B cell (primary cell): ENCODE measurements at regions not wholly inside any gene's neighbourhood (a gene's known extent, or its start where the extent isn't known, plus 50 kb on each side); places are given as distances from the start of the nearest gene placed in this dataset.

Experiments used
- ATAC-seq: fragments of 200-7000 bp; cut with Tn5 transposase; one replicate; pipeline ENCODE4 v1.10.0; 2021; ENCODE audit warnings: low read depth, mild to moderate bottlenecking, moderate number of reproducible peaks, moderate library complexity
- CTCF ChIA-PET: fragments of 350-600 bp; sonication (Branson Sonifier 250); formaldehyde crosslinking; loops from one replicate; lab custom pipeline; 2021; ENCODE audit warnings: antibody characterized with exemption, inconsistent platforms; lab: Charles Lee
- POLR2A ChIA-PET: fragments of 350-600 bp; sonication (Branson Sonifier 250); formaldehyde crosslinking; loops from one replicate; lab custom pipeline; 2021; ENCODE audit warnings: antibody characterized with exemption; lab: Charles Lee
- DNase-seq: peaks from one replicate; pipeline ENCODE4 v3.0.0; 2013
- H2AFZ ChIP-seq: 2 replicates; pipeline ENCODE4 v1.6.1; 2012; ENCODE audit warnings: mild to moderate bottlenecking, low read depth, low read length; ENCODE audit not compliant: insufficient read depth, poor library complexity, severe bottlenecking
- H3K27ac ChIP-seq, 2 donors: 1 replicate in 1 of 2; 2 replicates in 1 of 2; pipeline ENCODE4 v1.5.1; 2012 to 2013; ENCODE audit warnings: low read length in 2 of 2, mild to moderate bottlenecking in 2 of 2, moderate library complexity in 1 of 2
- H3K27me3 ChIP-seq, 4 experiments: fragments of 200-600 bp in 1 of 4; sonication (generic) in 1 of 4; replicated peaks in 1 of 4; 1 replicate in 2 of 4; 2 replicates in 2 of 4; pipeline versions ENCODE4 v1.6.1 to v1.7.0; 2013 to 2016; ENCODE audit warnings: low read length in 3 of 4, mild to moderate bottlenecking in 2 of 4, mixed read lengths in 1 of 4, moderate library complexity in 1 of 4; ENCODE audit not compliant: insufficient read depth in 4 of 4, control insufficient read depth in 3 of 4; ENCODE audit errors: control extremely low read depth in 1 of 4
- H3K36me3 ChIP-seq, 2 experiments: replicated peaks in 1 of 2; 1 replicate in 1 of 2; 2 replicates in 1 of 2; pipeline versions ENCODE4 v1.6.1 to v1.7.1; 2013; ENCODE audit warnings: low read length in 1 of 2; ENCODE audit not compliant: insufficient read depth in 2 of 2, control insufficient read depth in 1 of 2; ENCODE audit errors: control extremely low read depth in 1 of 2, extremely low read depth in 1 of 2
- H3K4me1 ChIP-seq, 2 donors: fragments of 200-600 bp in 1 of 2; sonication (generic) in 1 of 2; 1 replicate in 1 of 2; 2 replicates in 1 of 2; pipeline versions ENCODE4 v1.5.1 to v1.6.1; 2013 to 2017; ENCODE audit warnings: low read length in 2 of 2; ENCODE audit not compliant: control insufficient read depth in 2 of 2, insufficient read depth in 2 of 2
- H3K4me2 ChIP-seq: replicated peaks from 2 replicates; pipeline ENCODE3; 2012; ENCODE audit warnings: mild to moderate bottlenecking, low read depth, low read length; ENCODE audit not compliant: poor library complexity, severe bottlenecking
- H3K4me3 ChIP-seq, 5 experiments: fragments of 200-600 bp in 1 of 5; sonication (generic) in 1 of 5; 1 replicate in 3 of 5; 2 replicates in 2 of 5; pipeline versions ENCODE4 v1.5.1 to v1.7.0; 2011 to 2016; ENCODE audit warnings: low read length in 4 of 5, mild to moderate bottlenecking in 4 of 5, low read depth in 2 of 5, control low read depth in 1 of 5, moderate library complexity in 1 of 5; ENCODE audit not compliant: insufficient read depth in 1 of 5; ENCODE audit errors: control extremely low read depth in 1 of 5, extremely low read depth in 1 of 5
- H3K79me2 ChIP-seq: fragments of 200-600 bp; sonication (generic); one replicate; pipeline ENCODE4 v1.6.0; 2016; ENCODE audit warnings: low read length; ENCODE audit not compliant: control insufficient read depth, insufficient read depth
- H3K9ac ChIP-seq: fragments of 200-600 bp; sonication (generic); 2 replicates; pipeline ENCODE4 v1.6.1; 2017; ENCODE audit warnings: mild to moderate bottlenecking, low read length, moderate library complexity
- H3K9me3 ChIP-seq, 3 donors: one replicate each; pipeline versions ENCODE4 v1.6.1 to v1.7.1; 2013; ENCODE audit warnings: low read length in 2 of 3; ENCODE audit not compliant: control insufficient read depth in 2 of 3, insufficient read depth in 1 of 3; ENCODE audit errors: control extremely low read depth in 1 of 3
- H4K20me1 ChIP-seq: 2 replicates; pipeline ENCODE4 v1.6.0; 2012; ENCODE audit warnings: mild to moderate bottlenecking, low read length; ENCODE audit not compliant: insufficient read depth, control insufficient read depth, poor library complexity, severe bottlenecking
- H3K27ac Mint-ChIP-seq: one replicate; pipeline ENCODE4 v1.8.0; 2021; ENCODE audit warnings: mixed read lengths
- H3K27me3 Mint-ChIP-seq: one replicate; pipeline ENCODE4 v1.8.0; 2021; ENCODE audit warnings: mixed read lengths
- H3K4me1 Mint-ChIP-seq: one replicate; pipeline ENCODE4 v1.8.0; 2021; ENCODE audit warnings: mixed read lengths
- H3K4me3 Mint-ChIP-seq: one replicate; pipeline ENCODE4 v1.8.0; 2021; ENCODE audit warnings: mixed read lengths
- H3K9me3 Mint-ChIP-seq: one replicate; pipeline ENCODE4 v1.8.0; 2022; ENCODE audit warnings: mixed read lengths; ENCODE audit not compliant: insufficient read depth
- CTCF ChIP-seq: fragments of 200-600 bp; IDR thresholded peaks from one replicate; pipeline ENCODE4 v1.8.0; 2022; ENCODE audit warnings: antibody characterized with exemption, mild to moderate bottlenecking
- EZH2 ChIP-seq: IDR thresholded peaks from 2 replicates; pipeline ENCODE4 v1.6.1; 2012; ENCODE audit warnings: borderline replicate concordance, low read depth, mild to moderate bottlenecking, moderate library complexity, low read length; ENCODE audit not compliant: insufficient read depth, poor library complexity, severe bottlenecking
- WGBS: methylation state at CpG from one replicate; pipeline ENCODE4 v1.1.5; 2013; ENCODE audit warnings: missing lambda C conversion rate; ENCODE audit not compliant: insufficient coverage; 5-methylcytosine and 5-hydroxymethylcytosine counted together
- intact Hi-C: fragments of 100-400 bp; cut with micrococcal nuclease; formaldehyde crosslinking; loops from one replicate; pipeline ENCODE4 v1.10.0; 2022

GRCh38 chr20:61024390-61024789, 227.7 kb upstream of the CDH4 start:
- Histone ChIP-seq H3K4me1 (no peaks in the 10 kb centered on the region), H3K9me3 (peaks cover 0 to 24% (median 0%) of the 10 kb centered on the region in 3 donors), H2AFZ (no peak overlapping the region), H3K27me3 (no peaks in the 10 kb centered on the region), H3K4me2 (no peak overlapping the region), H3K27ac (no peak overlapping the region), H3K4me3 (no peak overlapping the region), H4K20me1 (no peaks in the 10 kb centered on the region), H3K79me2 (no peaks in the 10 kb centered on the region), H3K36me3 (no peaks in the 10 kb centered on the region), H3K9ac (no peak overlapping the region)
- Mint-ChIP-seq H3K27me3 (no peaks in the 10 kb centered on the region), H3K4me1 (no peaks in the 10 kb centered on the region), H3K4me3 (no peak overlapping the region), H3K9me3 (peaks cover 5% of the 10 kb centered on the region), H3K27ac (no peak overlapping the region)
- ATAC-seq, result no peak
- no peak for DNase-seq
- intact Hi-C loops, result no loop called here
- ChIA-PET CTCF (no interaction called here), POLR2A (no interaction called here)
- TF ChIP-seq EZH2, result no peak
- no peak for TF ChIP-seq CTCF
- 89% methylated on average over 11 of the region's 11 CpGs for WGBS

GRCh38 chr20:61025536-61025935, 226.5 kb upstream of the CDH4 start:
- no peaks in the 10 kb centered on the region for H3K27me3 ChIP-seq

More at GRCh38 chr20:61025536-61025935, 226.5 kb upstream of the CDH4 start:
- Histone ChIP-seq H3K36me3 (no peaks in the 10 kb centered on the region), H3K27ac (no peak overlapping the region), H4K20me1 (no peaks in the 10 kb centered on the region), H3K4me2 (no peak overlapping the region), H3K9me3 (peaks cover 0 to 22% (median 0%) of the 10 kb centered on the region in 3 donors), H3K9ac (no peak overlapping the region), H3K4me3 (no peak overlapping the region), H3K79me2 (no peaks in the 10 kb centered on the region), H2AFZ (no peak overlapping the region), H3K4me1 (no peaks in the 10 kb centered on the region)
- TF ChIP-seq EZH2 (no peak), CTCF (no peak)
- DNase-seq (no peak), ATAC-seq (no peak)
- H3K27me3 Mint-ChIP-seq, result no peaks in the 10 kb centered on the region
- CTCF ChIA-PET, result no interaction called here
- POLR2A ChIA-PET, result no interaction called here
- 93% methylated on average over 4 of the region's 10 CpGs for WGBS
- H3K27ac Mint-ChIP-seq, result no peak overlapping the region
- intact Hi-C loops, result no loop called here
- H3K4me3 Mint-ChIP-seq, result no peak overlapping the region
- peaks cover 5% of the 10 kb centered on the region for H3K9me3 Mint-ChIP-seq
- H3K4me1 Mint-ChIP-seq, result no peaks in the 10 kb centered on the region
